Lower leg skin (tissue), 3 donors: ENCODE measurements at regions not wholly inside any gene's neighbourhood (a gene's known extent, or its start where the extent isn't known, plus 50 kb on each side); places are given as distances from the start of the nearest gene placed in this dataset.

Experiments used
- POLR2A ChIP-seq, 2 donors: fragments of 450-650 bp; IDR thresholded peaks; one replicate each; pipeline ENCODE4 v1.6.1; 2016 to 2017; ENCODE audit warnings: antibody characterized with exemption in 2 of 2, mild to moderate bottlenecking in 1 of 2, moderate library complexity in 1 of 2
- TF ChIP-seq, protein P1 (sequence below), 3 donors: fragments of 450-650 bp; IDR thresholded peaks; one replicate each; pipeline ENCODE4 v1.5.1; 2016; ENCODE audit warnings: antibody characterized with exemption in 3 of 3, mild to moderate bottlenecking in 3 of 3, moderate library complexity in 2 of 3

- TF ChIP-seq, protein P1, sequence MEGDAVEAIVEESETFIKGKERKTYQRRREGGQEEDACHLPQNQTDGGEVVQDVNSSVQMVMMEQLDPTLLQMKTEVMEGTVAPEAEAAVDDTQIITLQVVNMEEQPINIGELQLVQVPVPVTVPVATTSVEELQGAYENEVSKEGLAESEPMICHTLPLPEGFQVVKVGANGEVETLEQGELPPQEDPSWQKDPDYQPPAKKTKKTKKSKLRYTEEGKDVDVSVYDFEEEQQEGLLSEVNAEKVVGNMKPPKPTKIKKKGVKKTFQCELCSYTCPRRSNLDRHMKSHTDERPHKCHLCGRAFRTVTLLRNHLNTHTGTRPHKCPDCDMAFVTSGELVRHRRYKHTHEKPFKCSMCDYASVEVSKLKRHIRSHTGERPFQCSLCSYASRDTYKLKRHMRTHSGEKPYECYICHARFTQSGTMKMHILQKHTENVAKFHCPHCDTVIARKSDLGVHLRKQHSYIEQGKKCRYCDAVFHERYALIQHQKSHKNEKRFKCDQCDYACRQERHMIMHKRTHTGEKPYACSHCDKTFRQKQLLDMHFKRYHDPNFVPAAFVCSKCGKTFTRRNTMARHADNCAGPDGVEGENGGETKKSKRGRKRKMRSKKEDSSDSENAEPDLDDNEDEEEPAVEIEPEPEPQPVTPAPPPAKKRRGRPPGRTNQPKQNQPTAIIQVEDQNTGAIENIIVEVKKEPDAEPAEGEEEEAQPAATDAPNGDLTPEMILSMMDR (IDR thresholded peaks at IDR 0.05) = no peak
- TF ChIP-seq POLR2A (IDR thresholded peaks at IDR 0.05) = no peak
Measured at GRCh38 chr2:226164512-226164911, 635.1 kb downstream of the IRS1 start.
